ENCODE measurements at regions not wholly inside any gene's neighbourhood (a gene's known extent, or its start where the extent isn't known, plus 50 kb on each side); places are given as distances from the start of the nearest gene placed in this dataset.

GRCh38 chr11:43573873-43574272 is 106.7 kb upstream of the HSD17B12 start:
- Histone ChIP-seq H3K4me1 (ENCODE audit: control insufficient read depth in 1 of 2, insufficient read depth in 2 of 2, low read length in 2 of 2) (no peaks in the 10 kb centered on the region), H3K27me3 (ENCODE audit: control insufficient read depth in 1 of 2, insufficient read depth in 2 of 2, low read length in 1 of 2) (peaks cover 0 to 4% of the 10 kb centered on the region in 2 donors), H3K27ac (ENCODE audit: low read depth in 1 of 2, low read length in 2 of 2) (no peak overlapping the region), H3K9me3 (ENCODE audit: control insufficient read depth, low read length) (no peaks in the 10 kb centered on the region), H3K4me3 (ENCODE audit: low read length in 2 of 2) (no peak overlapping the region), H3K36me3 (ENCODE audit: control insufficient read depth in 1 of 2, insufficient read depth in 2 of 2, low read length in 1 of 2) (no peaks in the 10 kb centered on the region)
- WGBS, 2 donors = 48 to 51% methylated on average over 5 of the region's 5 CpGs
- ATAC-seq (ENCODE audit: low FRiP score) (no peak), DNase-seq (no peak)
- intact Hi-C loops (cut with DNase I) = no loop called here

DNA sequence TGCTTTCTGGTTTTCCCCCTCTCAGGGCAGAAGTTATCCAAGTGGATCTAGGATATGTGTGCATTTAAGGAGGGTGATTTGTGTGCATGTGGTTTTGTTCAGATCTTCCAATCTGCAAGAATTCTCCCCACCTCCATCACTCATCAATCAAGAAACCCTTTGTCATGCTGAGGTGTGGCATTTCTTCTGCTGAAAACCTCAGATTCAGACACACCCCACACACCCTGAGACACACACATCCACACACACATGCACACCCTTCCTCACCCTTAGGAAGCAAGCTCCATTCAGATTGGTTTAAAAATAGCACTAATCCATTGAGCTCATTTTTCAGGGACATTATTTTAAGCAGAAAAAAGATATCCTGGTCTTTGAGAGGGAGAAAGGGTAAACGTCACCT is 106.1 kb upstream of the HSD17B12 start:
- no peak overlapping the region for H3K27ac ChIP-seq (ENCODE audit: low read depth in 1 of 2, low read length in 2 of 2)
- intact Hi-C loops (cut with DNase I) = no loop called here
- ATAC-seq (ENCODE audit: low FRiP score) (no peak), DNase-seq (no peak)
- no peak overlapping the region for H3K4me3 ChIP-seq (ENCODE audit: low read length in 2 of 2)
- peaks cover 0 to 4% of the 10 kb centered on the region in 2 donors for H3K27me3 ChIP-seq (ENCODE audit: control insufficient read depth in 1 of 2, insufficient read depth in 2 of 2, low read length in 1 of 2)
- H3K36me3 ChIP-seq (ENCODE audit: control insufficient read depth in 1 of 2, insufficient read depth in 2 of 2, low read length in 1 of 2) = no peaks in the 10 kb centered on the region
- no peaks in the 10 kb centered on the region for H3K9me3 ChIP-seq (ENCODE audit: control insufficient read depth, low read length)
- 18 to 26% methylated on average over 1 of the region's 1 CpG for WGBS, 2 donors
- no peaks in the 10 kb centered on the region for H3K4me1 ChIP-seq (ENCODE audit: control insufficient read depth in 1 of 2, insufficient read depth in 2 of 2, low read length in 2 of 2)

DNA sequence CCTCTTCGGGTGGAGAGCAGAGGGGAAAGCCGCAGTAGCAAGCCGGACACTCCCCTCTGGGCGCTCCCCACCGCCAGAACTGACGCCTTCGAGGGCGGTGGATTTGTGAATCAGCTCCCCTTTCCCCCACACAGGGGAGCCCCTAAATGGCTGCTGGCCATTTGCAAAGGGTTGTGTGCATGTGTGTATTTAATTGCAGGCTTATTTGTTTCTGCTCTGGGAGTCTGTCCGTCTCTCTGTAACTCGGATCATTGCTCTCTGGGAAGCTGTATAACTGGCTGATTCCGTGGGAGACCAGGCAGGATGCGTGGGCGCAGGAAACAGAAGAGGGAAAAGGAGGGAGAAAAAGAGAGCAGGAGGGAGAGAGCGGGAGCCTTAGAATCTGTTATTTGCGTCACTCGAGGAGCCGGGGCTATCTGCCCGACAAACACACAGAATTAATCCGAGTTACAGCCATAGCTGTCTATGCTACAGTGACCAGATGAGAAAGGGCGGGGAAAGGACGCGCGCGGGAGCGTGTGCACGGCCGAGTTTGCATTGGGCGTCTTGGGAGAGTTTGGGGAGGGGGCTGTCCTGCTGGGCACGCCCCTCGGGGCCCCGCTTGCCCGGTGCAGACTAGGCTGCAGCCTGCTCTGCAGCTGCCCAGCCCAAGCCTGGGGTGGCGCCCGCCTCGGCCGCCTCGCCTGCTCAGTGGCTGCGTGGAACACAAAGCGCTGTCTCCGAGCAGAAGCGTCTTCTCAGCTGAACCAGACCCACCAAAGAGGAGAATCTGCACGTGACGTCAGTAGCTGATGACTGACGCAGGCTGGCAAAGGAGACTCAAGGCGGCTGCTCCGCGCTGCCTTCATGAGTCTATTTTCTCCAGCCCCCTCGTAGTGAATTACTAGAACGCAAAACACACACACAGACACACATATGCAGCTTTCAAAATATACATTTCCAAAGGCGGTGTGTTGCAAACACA is 105.3 kb upstream of the HSD17B12 start:
- 1% methylated on average over 50 of the region's 50 CpGs for WGBS, 2 donors
- Histone ChIP-seq H3K9me3 (ENCODE audit: control insufficient read depth, low read length) (no peaks in the 10 kb centered on the region), H3K4me3 (ENCODE audit: low read length in 2 of 2) (peak overlapping the region in 1 of 2 donors; percentile 9), H3K36me3 (ENCODE audit: control insufficient read depth in 1 of 2, insufficient read depth in 2 of 2, low read length in 1 of 2) (no peaks in the 10 kb centered on the region), H3K4me1 (ENCODE audit: control insufficient read depth in 1 of 2, insufficient read depth in 2 of 2, low read length in 2 of 2) (no peaks in the 10 kb centered on the region), H3K27me3 (ENCODE audit: control insufficient read depth in 1 of 2, insufficient read depth in 2 of 2, low read length in 1 of 2) (peaks cover 0 to 4% of the 10 kb centered on the region in 2 donors), H3K27ac (ENCODE audit: low read depth in 1 of 2, low read length in 2 of 2) (no peak overlapping the region)
- ATAC-seq (ENCODE audit: low FRiP score) (peak; percentile 42), DNase-seq (no peak)
- intact Hi-C loops (cut with DNase I) = no loop called here

DNA sequence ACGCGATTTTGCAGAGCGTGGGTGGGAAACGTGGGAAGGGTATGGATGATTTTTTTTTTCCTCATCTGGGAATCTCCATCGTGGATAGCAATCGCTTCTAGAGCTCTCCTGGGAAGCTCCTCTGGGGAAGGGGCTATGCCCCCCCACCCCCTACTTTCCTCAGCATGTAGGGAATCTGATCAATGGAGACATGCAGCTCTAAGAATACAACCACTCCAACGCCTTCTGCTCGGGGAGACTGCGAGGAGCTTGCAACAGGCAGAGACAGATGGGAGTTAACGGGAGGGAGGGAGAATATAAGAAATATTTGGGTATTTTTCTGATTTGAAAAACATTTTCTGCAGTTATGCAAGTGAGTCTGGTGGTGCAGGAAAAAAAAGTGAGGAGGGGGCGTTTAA is 104.6 kb upstream of the HSD17B12 start:
- Histone ChIP-seq H3K4me3 (ENCODE audit: low read length in 2 of 2) (no peak overlapping the region), H3K4me1 (ENCODE audit: control insufficient read depth in 1 of 2, insufficient read depth in 2 of 2, low read length in 2 of 2) (no peaks in the 10 kb centered on the region), H3K9me3 (ENCODE audit: control insufficient read depth, low read length) (no peaks in the 10 kb centered on the region), H3K27me3 (ENCODE audit: control insufficient read depth in 1 of 2, insufficient read depth in 2 of 2, low read length in 1 of 2) (peaks cover 0 to 2% of the 10 kb centered on the region in 2 donors), H3K27ac (ENCODE audit: low read depth in 1 of 2, low read length in 2 of 2) (no peak overlapping the region), H3K36me3 (ENCODE audit: control insufficient read depth in 1 of 2, insufficient read depth in 2 of 2, low read length in 1 of 2) (no peaks in the 10 kb centered on the region)
- intact Hi-C loops (cut with DNase I) = no loop called here
- DNase-seq = no peak
- no peak for ATAC-seq (ENCODE audit: low FRiP score)
- 0 to 1% methylated on average over 11 of the region's 11 CpGs for WGBS, 2 donors

GRCh38 chr11:43576320-43576802 is 104.2 kb upstream of the HSD17B12 start:
- ATAC-seq (ENCODE audit: low FRiP score) (no peak), DNase-seq (no peak)
- Histone ChIP-seq H3K4me3 (ENCODE audit: low read length in 2 of 2) (peak overlapping the region in 1 of 2 donors; percentile 5), H3K9me3 (ENCODE audit: control insufficient read depth, low read length) (no peaks in the 10 kb centered on the region), H3K27ac (ENCODE audit: low read depth in 1 of 2, low read length in 2 of 2) (no peak overlapping the region), H3K4me1 (ENCODE audit: control insufficient read depth in 1 of 2, insufficient read depth in 2 of 2, low read length in 2 of 2) (no peaks in the 10 kb centered on the region), H3K27me3 (ENCODE audit: control insufficient read depth in 1 of 2, insufficient read depth in 2 of 2, low read length in 1 of 2) (peaks cover 0 to 2% of the 10 kb centered on the region in 2 donors), H3K36me3 (ENCODE audit: control insufficient read depth in 1 of 2, insufficient read depth in 2 of 2, low read length in 1 of 2) (no peaks in the 10 kb centered on the region)
- intact Hi-C loops (cut with DNase I) = no loop called here
- 0 to 1% methylated on average over 11 of the region's 11 CpGs for WGBS, 2 donors

- Histone ChIP-seq H3K9me3 (ENCODE audit: control insufficient read depth, low read length) (no peaks in the 10 kb centered on the region), H3K27me3 (ENCODE audit: control insufficient read depth in 1 of 2, insufficient read depth in 2 of 2, low read length in 1 of 2) (peaks cover 0 to 2% of the 10 kb centered on the region in 2 donors), H3K27ac (ENCODE audit: low read depth in 1 of 2, low read length in 2 of 2) (no peak overlapping the region), H3K4me1 (ENCODE audit: control insufficient read depth in 1 of 2, insufficient read depth in 2 of 2, low read length in 2 of 2) (no peaks in the 10 kb centered on the region), H3K36me3 (ENCODE audit: control insufficient read depth in 1 of 2, insufficient read depth in 2 of 2, low read length in 1 of 2) (no peaks in the 10 kb centered on the region), H3K4me3 (ENCODE audit: low read length in 2 of 2) (no peak overlapping the region)
- WGBS, 2 donors = 1 to 2% methylated on average over 35 of the region's 35 CpGs
- DNase-seq (peak in 1 of 2 donors; percentile 55), ATAC-seq (ENCODE audit: low FRiP score) (no peak)
- intact Hi-C loops (cut with DNase I) = no loop called here
Observed at GRCh38 chr11:43576803-43577521, 103.6 kb upstream of the HSD17B12 start.

- Histone ChIP-seq H3K4me1 (ENCODE audit: control insufficient read depth in 1 of 2, insufficient read depth in 2 of 2, low read length in 2 of 2) (no peaks in the 10 kb centered on the region), H3K27ac (ENCODE audit: low read depth in 1 of 2, low read length in 2 of 2) (no peak overlapping the region), H3K27me3 (ENCODE audit: control insufficient read depth in 1 of 2, insufficient read depth in 2 of 2, low read length in 1 of 2) (peaks cover 0 to 2% of the 10 kb centered on the region in 2 donors), H3K4me3 (ENCODE audit: low read length in 2 of 2) (no peak overlapping the region), H3K36me3 (ENCODE audit: control insufficient read depth in 1 of 2, insufficient read depth in 2 of 2, low read length in 1 of 2) (no peaks in the 10 kb centered on the region), H3K9me3 (ENCODE audit: control insufficient read depth, low read length) (no peaks in the 10 kb centered on the region)
- WGBS, 2 donors = 7 to 8% methylated on average over 17 of the region's 17 CpGs
- intact Hi-C loops (cut with DNase I) = no loop called here
- ATAC-seq (ENCODE audit: low FRiP score) (no peak), DNase-seq (no peak)
Observed at GRCh38 chr11:43577566-43578264, 102.8 kb upstream of the HSD17B12 start.

- Histone ChIP-seq H3K9me3 (ENCODE audit: control insufficient read depth, low read length) (no peaks in the 10 kb centered on the region), H3K4me1 (ENCODE audit: control insufficient read depth in 1 of 2, insufficient read depth in 2 of 2, low read length in 2 of 2) (no peaks in the 10 kb centered on the region), H3K27ac (ENCODE audit: low read depth in 1 of 2, low read length in 2 of 2) (no peak overlapping the region), H3K4me3 (ENCODE audit: low read length in 2 of 2) (peak overlapping the region; percentile 9 to 40), H3K27me3 (ENCODE audit: control insufficient read depth in 1 of 2, insufficient read depth in 2 of 2, low read length in 1 of 2) (no peaks in the 10 kb centered on the region), H3K36me3 (ENCODE audit: control insufficient read depth in 1 of 2, insufficient read depth in 2 of 2, low read length in 1 of 2) (no peaks in the 10 kb centered on the region)
- ATAC-seq (ENCODE audit: low FRiP score) (no peak), DNase-seq (no peak)
- intact Hi-C loops (cut with DNase I) = no loop called here
- WGBS, 2 donors = 3% methylated on average over 31 to 35 of the region's 35 CpGs
Observed at GRCh38 chr11:43578346-43579170, 102.0 kb upstream of the HSD17B12 start.
